Dendritic cell treated with granulocyte-macrophage colony-stimulating factor and Interleukin-4, amounts not matched to agents 40 ng/mL and 50 ng/mL, for 4 days (primary cell): ENCODE measurements at regions not wholly inside any gene's neighbourhood (a gene's known extent, or its start where the extent isn't known, plus 50 kb on each side); places are given as distances from the start of the nearest gene placed in this dataset.

Source experiments
- H3K27ac Mint-ChIP-seq: one replicate; pipeline ENCODE4 v1.8.0; 2022; ENCODE audit warnings: mild to moderate bottlenecking, mixed read lengths
- H3K27me3 Mint-ChIP-seq: one replicate; pipeline ENCODE4 v1.8.0; 2022; ENCODE audit warnings: mild to moderate bottlenecking, mixed read lengths
- H3K36me3 Mint-ChIP-seq: one replicate; pipeline ENCODE4 v1.8.0; 2022; ENCODE audit warnings: low read depth, mixed read lengths
- H3K4me1 Mint-ChIP-seq: one replicate; pipeline ENCODE4 v1.8.0; 2022; ENCODE audit warnings: low read depth, mixed read lengths
- H3K4me3 Mint-ChIP-seq: one replicate; pipeline ENCODE4 v1.8.0; 2022; ENCODE audit warnings: mild to moderate bottlenecking, moderate library complexity, mixed read lengths
- H3K9me3 Mint-ChIP-seq: one replicate; pipeline ENCODE4 v1.8.0; 2022; ENCODE audit warnings: mixed read lengths
- intact Hi-C: fragments of 100-400 bp; cut with micrococcal nuclease; formaldehyde crosslinking; loops from one replicate; pipeline ENCODE4 v1.15.0; 2022

DNA sequence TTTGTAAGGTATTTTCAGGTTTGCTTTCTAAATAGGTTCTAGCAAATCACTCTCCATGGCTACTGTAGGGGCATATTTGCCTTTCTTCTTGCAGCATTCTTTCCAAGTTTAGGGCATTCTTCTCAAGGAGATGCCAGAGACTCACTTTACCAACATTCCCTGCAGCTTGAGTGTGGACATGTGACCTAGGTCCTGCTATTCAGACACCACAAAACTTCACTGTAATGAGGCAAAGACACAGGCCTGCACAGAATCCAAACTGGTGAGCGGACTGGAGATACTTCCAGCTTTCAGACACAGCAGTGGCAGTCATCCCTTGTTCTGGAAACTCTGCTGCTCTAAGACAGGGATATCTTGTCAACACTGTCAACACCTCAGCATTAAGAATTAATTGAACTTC is 146.4 kb upstream of the PFN2 start:
- intact Hi-C loops = no loop called here
- no peak overlapping the region for H3K4me3 Mint-ChIP-seq
- H3K9me3 Mint-ChIP-seq = no peaks in the 10 kb centered on the region
- H3K4me1 Mint-ChIP-seq = no peaks in the 10 kb centered on the region
- H3K27me3 Mint-ChIP-seq = peaks cover 4% of the 10 kb centered on the region
- no peak overlapping the region for H3K27ac Mint-ChIP-seq
- H3K36me3 Mint-ChIP-seq = no peaks in the 10 kb centered on the region

- intact Hi-C loops = no loop called here
- Mint-ChIP-seq H3K27me3 (peaks cover 3% of the 10 kb centered on the region), H3K4me3 (no peak overlapping the region), H3K9me3 (no peaks in the 10 kb centered on the region), H3K27ac (no peak overlapping the region), H3K36me3 (no peaks in the 10 kb centered on the region), H3K4me1 (no peaks in the 10 kb centered on the region)
Measured at GRCh38 chr3:150116196-150116595, 145.5 kb upstream of the PFN2 start.

- Mint-ChIP-seq H3K9me3 (no peaks in the 10 kb centered on the region), H3K4me3 (no peak overlapping the region)
Measured at GRCh38 chr3:150114873-150115540, 144.3 kb upstream of the PFN2 start.

DNA sequence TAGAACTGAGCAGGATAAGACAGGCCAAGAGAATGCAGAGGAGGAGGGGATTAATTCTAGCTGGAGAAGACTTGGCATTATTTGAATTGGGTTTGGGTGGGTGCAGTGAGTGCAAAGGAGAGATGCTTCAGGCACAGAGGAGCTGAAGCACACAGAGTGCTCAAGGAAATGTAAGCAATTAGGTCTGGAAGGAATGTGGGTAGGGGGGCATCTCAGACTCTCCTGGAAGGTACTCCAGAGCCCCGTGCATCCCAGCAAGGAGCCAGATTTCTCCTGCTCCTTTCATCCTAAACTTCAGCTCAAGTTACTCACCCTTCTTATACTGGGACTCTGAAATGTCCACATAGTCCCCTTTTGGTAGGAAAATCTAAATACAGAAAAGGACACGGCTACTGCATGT is 143.6 kb upstream of the PFN2 start:
- no peak overlapping the region for H3K4me3 Mint-ChIP-seq
- intact Hi-C loops = no loop called here
- no peaks in the 10 kb centered on the region for H3K4me1 Mint-ChIP-seq
- H3K36me3 Mint-ChIP-seq = no peaks in the 10 kb centered on the region
- peaks cover 3% of the 10 kb centered on the region for H3K27me3 Mint-ChIP-seq
- H3K27ac Mint-ChIP-seq = no peak overlapping the region
- H3K9me3 Mint-ChIP-seq = no peaks in the 10 kb centered on the region

More at GRCh38 chr3:150114873-150115540, 144.3 kb upstream of the PFN2 start:
- intact Hi-C loops = no loop called here
- Mint-ChIP-seq H3K27ac (no peak overlapping the region), H3K27me3 (peaks cover 3% of the 10 kb centered on the region), H3K4me1 (no peaks in the 10 kb centered on the region), H3K36me3 (no peaks in the 10 kb centered on the region)

GRCh38 chr3:150110097-150110496 is 139.4 kb upstream of the PFN2 start:
- no peak overlapping the region for H3K27ac Mint-ChIP-seq
- H3K9me3 Mint-ChIP-seq = no peaks in the 10 kb centered on the region
- H3K27me3 Mint-ChIP-seq = no peaks in the 10 kb centered on the region
- no peaks in the 10 kb centered on the region for H3K36me3 Mint-ChIP-seq
- H3K4me1 Mint-ChIP-seq = no peaks in the 10 kb centered on the region
- H3K4me3 Mint-ChIP-seq = no peak overlapping the region
- intact Hi-C loops = no loop called here

DNA sequence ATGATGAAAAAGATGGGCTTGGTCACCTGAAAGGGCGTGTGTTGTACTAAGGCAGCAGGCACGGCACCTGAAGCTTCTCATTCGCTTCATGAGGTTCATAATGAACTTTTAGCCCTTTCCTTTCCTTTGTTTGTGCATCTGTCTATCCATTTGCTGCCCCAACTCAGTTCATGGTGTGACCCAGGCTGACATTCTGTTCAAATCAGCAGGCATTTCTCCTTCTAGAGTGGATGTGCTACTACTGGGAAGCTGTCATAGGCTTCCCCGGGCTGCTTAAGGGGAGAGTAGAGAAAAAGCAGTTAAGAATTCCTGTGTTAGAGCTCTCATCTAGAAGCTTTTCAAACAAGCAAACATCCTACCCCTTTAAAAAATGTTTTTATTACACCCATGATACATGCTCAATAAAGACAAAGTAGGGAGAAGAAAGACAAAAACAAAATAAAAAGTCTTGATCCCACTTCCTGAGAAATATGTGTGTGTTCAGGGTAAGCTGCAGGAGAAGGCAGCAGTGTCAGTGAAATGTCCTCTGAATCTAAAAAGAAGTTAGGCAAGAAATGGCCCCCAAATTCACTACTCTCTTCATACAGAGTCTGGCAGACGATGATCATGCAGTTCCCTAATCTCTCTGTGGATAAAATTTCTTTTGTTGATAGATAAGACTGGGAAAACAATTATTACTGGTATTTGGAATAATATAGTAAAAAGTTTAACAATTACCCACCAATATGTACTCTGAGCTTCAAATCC is 136.9 kb upstream of the PFN2 start:
- Mint-ChIP-seq H3K36me3 (no peaks in the 10 kb centered on the region), H3K4me3 (no peak overlapping the region), H3K9me3 (no peaks in the 10 kb centered on the region), H3K4me1 (no peaks in the 10 kb centered on the region), H3K27ac (no peak overlapping the region), H3K27me3 (no peaks in the 10 kb centered on the region)
- intact Hi-C loops = no loop called here

DNA sequence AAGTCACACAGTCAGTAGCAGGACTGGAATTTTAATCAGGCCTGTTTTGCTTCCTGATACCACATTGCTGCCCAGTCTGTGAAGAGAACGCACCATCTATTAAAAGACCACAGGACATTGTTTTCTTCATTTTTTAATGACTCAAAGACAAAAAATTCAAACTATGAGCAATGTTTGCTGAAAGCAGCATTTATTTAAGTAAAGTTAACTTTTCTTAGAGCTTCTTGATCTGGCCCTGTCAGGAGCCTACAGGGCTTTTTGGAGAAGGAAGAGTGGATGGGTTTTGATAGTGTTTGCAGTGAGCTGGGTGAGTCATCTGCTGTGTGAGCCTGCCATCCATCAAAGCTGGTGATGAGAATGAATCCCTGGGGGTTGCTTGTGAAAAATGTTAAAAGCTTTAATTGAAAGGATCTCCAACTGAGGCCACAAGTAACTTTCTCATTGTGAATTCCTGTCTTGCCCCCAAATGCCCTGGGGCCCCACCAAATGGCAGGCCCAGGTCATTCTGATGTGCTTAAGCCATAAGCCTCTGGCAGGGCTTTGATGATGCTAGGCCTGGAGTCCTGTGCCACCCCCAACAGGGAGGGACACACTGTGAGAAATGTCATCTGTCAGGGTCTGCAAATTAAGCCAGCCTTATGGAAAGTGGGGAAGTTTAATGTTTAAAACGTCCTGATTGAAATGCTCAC is 136.2 kb upstream of the PFN2 start:
- Mint-ChIP-seq H3K27ac (no peak overlapping the region), H3K27me3 (no peaks in the 10 kb centered on the region), H3K36me3 (no peaks in the 10 kb centered on the region), H3K9me3 (peaks cover 5% of the 10 kb centered on the region), H3K4me3 (no peak overlapping the region), H3K4me1 (no peaks in the 10 kb centered on the region)
- intact Hi-C loops = no loop called here

DNA sequence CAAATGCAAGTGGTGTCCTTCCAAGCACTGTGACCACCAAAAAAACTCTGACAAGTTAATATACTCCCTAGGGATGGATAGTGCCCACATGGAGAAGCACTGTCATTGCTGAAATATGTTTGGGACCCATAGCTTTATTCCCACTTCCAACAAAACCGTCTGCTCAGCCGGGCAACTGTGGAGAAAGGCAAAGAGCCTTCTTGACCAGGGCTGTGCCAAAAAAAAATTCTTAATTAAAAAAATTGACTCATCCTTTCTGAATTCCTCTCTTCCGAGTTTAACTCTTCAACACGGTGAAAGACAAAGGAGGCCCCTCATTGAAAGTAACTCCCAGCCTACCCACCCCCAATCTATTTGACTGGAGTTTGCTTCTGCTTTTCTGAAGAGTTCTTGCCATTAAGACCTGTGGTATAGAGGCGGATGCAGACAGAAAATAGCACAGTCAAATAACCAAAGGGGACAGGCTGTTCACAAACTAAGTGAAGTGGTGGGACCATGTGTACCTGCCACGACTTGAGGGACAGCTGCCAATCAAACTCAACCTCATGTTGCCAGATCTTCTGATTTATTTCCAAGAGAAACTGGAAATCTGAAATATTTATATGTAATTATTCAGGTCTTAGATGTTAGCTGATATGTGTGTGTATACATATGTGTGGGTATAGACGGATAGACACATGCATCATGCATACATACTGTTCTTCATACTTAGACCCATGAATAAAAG is 135.4 kb upstream of the PFN2 start:
- no peak overlapping the region for H3K4me3 Mint-ChIP-seq
- intact Hi-C loops = no loop called here
- no peaks in the 10 kb centered on the region for H3K27me3 Mint-ChIP-seq
- no peaks in the 10 kb centered on the region for H3K36me3 Mint-ChIP-seq
- H3K27ac Mint-ChIP-seq = no peak overlapping the region
- peaks cover 9% of the 10 kb centered on the region for H3K9me3 Mint-ChIP-seq
- H3K4me1 Mint-ChIP-seq = no peaks in the 10 kb centered on the region

- no peaks in the 10 kb centered on the region for H3K36me3 Mint-ChIP-seq
- intact Hi-C loops = no loop called here
- H3K4me3 Mint-ChIP-seq = no peak overlapping the region
Measured at GRCh38 chr3:150105025-150105424, 134.3 kb upstream of the PFN2 start.

DNA sequence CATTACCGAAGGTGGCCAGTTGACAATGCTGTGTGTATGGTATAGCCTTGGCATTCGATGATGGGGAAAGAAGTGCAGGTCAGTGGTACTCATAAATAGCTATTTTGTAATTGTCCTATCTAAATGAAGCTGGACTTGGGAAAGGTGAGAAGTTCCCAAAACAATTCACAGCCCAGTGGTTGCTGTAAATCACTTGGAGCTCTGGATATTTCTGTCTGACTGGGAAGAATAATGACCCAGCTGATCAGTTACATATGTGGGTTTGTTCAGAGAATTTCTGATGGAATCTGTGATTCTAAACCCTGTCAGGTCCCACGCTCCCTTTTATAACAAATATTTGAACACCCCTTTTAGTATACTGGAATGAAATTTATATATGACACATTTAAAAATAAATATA is 133.9 kb upstream of the PFN2 start:
- Mint-ChIP-seq H3K36me3 (no peaks in the 10 kb centered on the region), H3K9me3 (peaks cover 9% of the 10 kb centered on the region), H3K4me1 (no peaks in the 10 kb centered on the region), H3K27me3 (no peaks in the 10 kb centered on the region), H3K4me3 (no peak overlapping the region), H3K27ac (no peak overlapping the region)
- intact Hi-C loops = no loop called here

More at GRCh38 chr3:150105025-150105424, 134.3 kb upstream of the PFN2 start:
- peaks cover 9% of the 10 kb centered on the region for H3K9me3 Mint-ChIP-seq
- no peaks in the 10 kb centered on the region for H3K27me3 Mint-ChIP-seq
- H3K27ac Mint-ChIP-seq = no peak overlapping the region
- no peaks in the 10 kb centered on the region for H3K4me1 Mint-ChIP-seq

GRCh38 chr3:150101016-150101415 is 130.3 kb upstream of the PFN2 start:
- intact Hi-C loops = no loop called here
- no peak overlapping the region for H3K4me3 Mint-ChIP-seq
- no peaks in the 10 kb centered on the region for H3K27me3 Mint-ChIP-seq
- H3K4me1 Mint-ChIP-seq = no peaks in the 10 kb centered on the region
- peaks cover 9% of the 10 kb centered on the region for H3K9me3 Mint-ChIP-seq
- H3K27ac Mint-ChIP-seq = no peak overlapping the region
- H3K36me3 Mint-ChIP-seq = no peaks in the 10 kb centered on the region

DNA sequence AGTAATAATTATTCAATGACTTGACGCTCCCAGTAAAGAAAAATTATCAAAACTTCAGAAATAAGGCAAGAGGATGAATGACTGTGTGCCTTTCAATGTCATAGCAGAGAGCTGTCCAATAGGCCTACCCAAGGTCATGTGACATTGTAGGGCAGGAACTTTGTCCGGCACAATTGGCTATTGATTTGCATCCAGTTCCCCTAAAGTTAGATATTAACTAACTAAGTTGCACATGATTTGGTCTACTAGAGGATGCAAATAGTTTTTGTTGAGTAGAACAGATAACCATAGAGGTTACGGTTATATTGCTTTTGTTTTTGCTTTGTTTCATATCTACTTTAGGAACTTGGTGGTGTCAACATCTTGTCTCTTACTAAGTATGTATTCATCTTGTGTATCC is 127.9 kb upstream of the PFN2 start:
- no peaks in the 10 kb centered on the region for H3K36me3 Mint-ChIP-seq
- no peaks in the 10 kb centered on the region for H3K27me3 Mint-ChIP-seq
- no peak overlapping the region for H3K27ac Mint-ChIP-seq
- H3K4me1 Mint-ChIP-seq = no peaks in the 10 kb centered on the region
- intact Hi-C loops = no loop called here
- no peak overlapping the region for H3K4me3 Mint-ChIP-seq
- H3K9me3 Mint-ChIP-seq = peaks cover 9% of the 10 kb centered on the region

GRCh38 chr3:150097588-150097890 is 126.8 kb upstream of the PFN2 start:
- no peaks in the 10 kb centered on the region for H3K4me1 Mint-ChIP-seq
- no peak overlapping the region for H3K4me3 Mint-ChIP-seq
- no peaks in the 10 kb centered on the region for H3K27me3 Mint-ChIP-seq
- H3K27ac Mint-ChIP-seq = no peak overlapping the region
- H3K9me3 Mint-ChIP-seq = peaks cover 9% of the 10 kb centered on the region
- H3K36me3 Mint-ChIP-seq = no peaks in the 10 kb centered on the region
- intact Hi-C loops = no loop called here
